Testis (tissue), 2 donors: ENCODE measurements at regions not wholly inside any gene's neighbourhood (a gene's known extent, or its start where the extent isn't known, plus 50 kb on each side); places are given as distances from the start of the nearest gene placed in this dataset.

Experiments used
- DNase-seq: peaks from one replicate; pipeline ENCODE4 v3.0.0-alpha.2; 2019
- H3K27ac ChIP-seq, 2 donors: fragments of 200-600 bp; sonication (generic); one replicate each; pipeline ENCODE4 v1.5.1; 2019
- H3K27me3 ChIP-seq: fragments of 200-600 bp; sonication (generic); one replicate; pipeline ENCODE4 v1.5.1; 2019
- H3K36me3 ChIP-seq: fragments of 200-600 bp; sonication (generic); one replicate; pipeline ENCODE4 v1.5.1; 2017; ENCODE audit warnings: low read depth; ENCODE audit errors: missing control alignments
- H3K4me1 ChIP-seq: fragments of 200-600 bp; sonication (generic); one replicate; pipeline ENCODE4 v1.5.1; 2019
- H3K4me3 ChIP-seq, 2 donors: fragments of 200-600 bp; sonication (generic); one replicate each; pipeline ENCODE4 v1.5.1; 2017 to 2019
- H3K9me3 ChIP-seq: fragments of 200-600 bp; sonication (generic); one replicate; pipeline ENCODE4 v1.5.1; 2017
- POLR2A ChIP-seq: fragments of 450-650 bp; IDR thresholded peaks from one replicate; pipeline ENCODE4 v1.6.1; 2017; ENCODE audit warnings: antibody characterized with exemption, mild to moderate bottlenecking, moderate library complexity
- WGBS, 2 donors: methylation state at CpG; one replicate each; pipeline ENCODE4 v1.1.5; 2018; 5-methylcytosine and 5-hydroxymethylcytosine counted together
- intact Hi-C: fragments of 100-400 bp; cut with DNase I; formaldehyde crosslinking; loops from one replicate; pipeline ENCODE4 v1.15.1; 2023; ENCODE audit warnings: low total_unique reads
- TF ChIP-seq, protein P1 (sequence below), 3 experiments: fragments of 450-650 bp in 2 of 3; fragments of 200-600 bp in 1 of 3; sonication (generic) in 1 of 3; IDR thresholded peaks; one replicate each; pipeline ENCODE4 v1.5.1; 2016 to 2019; ENCODE audit warnings: antibody characterized with exemption in 3 of 3, mild to moderate bottlenecking in 2 of 3, moderate library complexity in 1 of 3

DNA sequence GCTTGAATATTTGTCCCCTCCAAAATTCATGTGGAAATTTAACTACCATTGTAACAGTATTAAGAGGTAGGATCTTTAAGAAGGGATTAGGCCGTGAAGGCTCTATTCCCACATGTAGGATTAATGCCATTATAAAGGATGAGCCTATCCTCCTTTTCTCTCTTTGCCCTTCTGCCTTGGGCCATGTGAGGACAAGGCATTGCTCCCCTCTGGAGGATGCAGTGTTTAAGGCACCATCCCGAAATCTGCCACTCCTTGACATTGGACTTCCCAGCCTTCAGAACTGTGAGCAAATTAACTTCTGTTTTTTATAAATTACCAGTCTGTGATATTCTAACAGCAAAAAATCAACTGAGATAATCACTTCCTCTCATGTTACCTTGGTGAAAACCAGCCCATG, 124.4 kb downstream of the TOMM20 start:
- 94 to 96% methylated on average over 2 of the region's 2 CpGs for WGBS, 2 donors
- H3K27me3 ChIP-seq = no peaks in the 10 kb centered on the region
- DNase-seq = no peak

DNA sequence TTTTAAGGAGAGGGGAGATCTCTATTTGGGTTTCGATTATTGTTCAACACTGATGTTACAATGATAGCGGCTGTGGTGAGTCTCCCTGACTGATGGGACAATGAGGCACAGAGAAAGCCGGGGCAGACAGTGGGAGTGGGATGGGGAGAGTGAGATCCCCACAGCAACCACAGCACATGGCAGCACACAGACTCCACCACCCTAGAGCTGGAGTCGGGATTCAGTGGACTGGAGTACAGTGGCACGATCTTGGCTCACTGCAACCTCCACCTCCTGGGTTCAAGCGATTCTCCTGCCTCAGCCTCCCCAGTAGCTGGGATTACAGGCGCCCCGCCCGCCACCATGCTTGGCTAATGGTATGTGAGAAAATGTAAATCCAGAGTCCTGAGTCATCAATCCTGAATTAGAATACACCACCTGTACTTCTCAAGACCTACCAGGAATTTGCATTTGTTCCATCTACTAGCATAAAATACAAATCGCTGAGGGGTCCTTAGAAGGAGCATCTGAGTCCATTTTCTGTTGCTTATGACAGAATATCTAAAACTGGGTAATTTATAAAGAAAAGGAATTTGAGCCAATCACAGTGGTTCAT, 125.8 kb downstream of the TOMM20 start:
- TF ChIP-seq, protein P1, sequence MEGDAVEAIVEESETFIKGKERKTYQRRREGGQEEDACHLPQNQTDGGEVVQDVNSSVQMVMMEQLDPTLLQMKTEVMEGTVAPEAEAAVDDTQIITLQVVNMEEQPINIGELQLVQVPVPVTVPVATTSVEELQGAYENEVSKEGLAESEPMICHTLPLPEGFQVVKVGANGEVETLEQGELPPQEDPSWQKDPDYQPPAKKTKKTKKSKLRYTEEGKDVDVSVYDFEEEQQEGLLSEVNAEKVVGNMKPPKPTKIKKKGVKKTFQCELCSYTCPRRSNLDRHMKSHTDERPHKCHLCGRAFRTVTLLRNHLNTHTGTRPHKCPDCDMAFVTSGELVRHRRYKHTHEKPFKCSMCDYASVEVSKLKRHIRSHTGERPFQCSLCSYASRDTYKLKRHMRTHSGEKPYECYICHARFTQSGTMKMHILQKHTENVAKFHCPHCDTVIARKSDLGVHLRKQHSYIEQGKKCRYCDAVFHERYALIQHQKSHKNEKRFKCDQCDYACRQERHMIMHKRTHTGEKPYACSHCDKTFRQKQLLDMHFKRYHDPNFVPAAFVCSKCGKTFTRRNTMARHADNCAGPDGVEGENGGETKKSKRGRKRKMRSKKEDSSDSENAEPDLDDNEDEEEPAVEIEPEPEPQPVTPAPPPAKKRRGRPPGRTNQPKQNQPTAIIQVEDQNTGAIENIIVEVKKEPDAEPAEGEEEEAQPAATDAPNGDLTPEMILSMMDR (IDR thresholded peaks at IDR 0.05) = no peak
- no peak for TF ChIP-seq POLR2A
- WGBS, 2 donors = 96 to 97% methylated on average over 9 to 10 of the region's 10 CpGs
- intact Hi-C loops = no loop called here
- peaks cover 7% of the 10 kb centered on the region for H3K4me1 ChIP-seq
- DNase-seq = no peak
- H3K4me3 ChIP-seq = no peak overlapping the region
- H3K27ac ChIP-seq = no peak overlapping the region
- H3K27me3 ChIP-seq = no peaks in the 10 kb centered on the region
- H3K9me3 ChIP-seq = no peaks in the 10 kb centered on the region
- H3K36me3 ChIP-seq = no peaks in the 10 kb centered on the region

More for the DNA sequence above, 124.4 kb downstream of the TOMM20 start:
- Histone ChIP-seq H3K4me1 (no peaks in the 10 kb centered on the region), H3K27ac (no peak overlapping the region), H3K36me3 (no peaks in the 10 kb centered on the region), H3K4me3 (no peak overlapping the region), H3K9me3 (no peaks in the 10 kb centered on the region)
- no peak for TF ChIP-seq POLR2A
- TF ChIP-seq, protein P1 (IDR thresholded peaks at IDR 0.05) = no peak
- intact Hi-C loops = no loop called here

DNA sequence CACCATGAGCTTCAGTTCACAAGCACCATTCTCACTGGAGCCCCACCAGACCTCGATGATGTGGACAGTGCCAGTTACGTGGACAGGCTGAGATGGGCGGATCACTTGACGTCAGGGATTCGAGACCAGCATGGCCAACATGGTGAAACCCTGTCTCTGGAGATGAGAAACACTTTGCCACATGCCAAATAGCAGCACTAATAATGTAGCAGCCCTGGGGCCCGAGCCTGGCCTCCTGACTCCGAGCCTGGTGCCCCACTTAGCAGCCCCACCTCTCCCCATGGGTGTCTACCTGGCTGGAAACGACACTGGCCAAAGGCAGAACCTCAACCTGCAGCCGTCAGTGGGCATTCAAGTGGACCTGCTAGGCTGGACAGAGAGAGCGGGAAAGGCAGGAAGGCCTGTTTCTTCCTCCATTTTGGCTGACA, 129.1 kb downstream of the TOMM20 start:
- intact Hi-C loops = loop anchor here (10.0 kb wide), 1 partner anchor 505 kb away; no protein-coding TSS in a partner anchor
- Histone ChIP-seq H3K27me3 (no peaks in the 10 kb centered on the region), H3K36me3 (no peaks in the 10 kb centered on the region), H3K9me3 (no peaks in the 10 kb centered on the region), H3K4me3 (no peak overlapping the region), H3K27ac (no peak overlapping the region), H3K4me1 (peaks cover 18% of the 10 kb centered on the region)
- TF ChIP-seq, protein P1 (IDR thresholded peaks at IDR 0.05) = no peak
- no peak for TF ChIP-seq POLR2A
- DNase-seq = no peak
- 97 to 99% methylated on average over 8 to 10 of the region's 10 CpGs for WGBS, 2 donors

DNA sequence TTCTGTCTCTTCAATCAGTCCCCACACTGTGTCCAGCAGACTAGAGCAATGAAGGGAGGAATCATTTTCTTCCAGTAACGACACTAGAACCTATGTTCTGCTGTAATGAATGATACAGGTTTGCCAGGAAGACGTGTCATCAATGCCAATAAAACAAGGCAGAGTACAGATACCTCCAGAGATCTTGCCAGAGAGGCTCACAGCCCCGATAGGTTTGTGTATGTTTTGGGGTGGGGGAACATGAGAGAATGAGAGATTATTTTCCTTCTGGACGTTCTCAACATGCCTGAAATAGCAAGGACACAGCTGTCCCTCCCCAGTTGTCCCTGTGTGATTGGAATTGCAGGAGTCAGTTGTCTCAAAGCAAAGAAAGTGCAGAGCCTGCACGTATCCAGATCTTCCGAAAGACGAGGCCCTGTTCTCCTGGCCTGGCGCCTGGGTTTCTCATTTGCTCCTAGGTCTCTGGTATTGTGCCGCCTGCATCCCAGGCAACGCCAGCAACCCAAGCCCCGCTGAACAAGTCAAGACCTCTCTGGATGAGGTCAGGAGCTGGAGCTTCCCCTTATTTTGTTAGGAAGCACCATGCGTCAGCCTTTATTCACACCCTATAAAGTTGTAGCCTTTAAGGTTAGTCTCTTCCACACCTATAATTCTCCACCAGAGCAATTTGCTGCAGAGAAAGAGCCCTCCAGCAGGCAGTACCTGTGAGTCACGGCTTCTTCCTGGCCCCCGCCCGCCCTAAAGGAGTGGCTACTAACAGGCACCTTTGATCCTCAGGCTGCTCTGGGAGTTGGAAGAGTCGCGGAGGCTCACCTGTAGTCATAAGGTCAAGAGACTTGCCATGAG, 130.5 kb downstream of the TOMM20 start:
- peaks cover 18% of the 10 kb centered on the region for H3K4me1 ChIP-seq
- no peaks in the 10 kb centered on the region for H3K36me3 ChIP-seq
- DNase-seq = no peak
- no peak overlapping the region for H3K4me3 ChIP-seq
- intact Hi-C loops = loop anchor here (10.0 kb wide), 1 partner anchor 503 kb away; no protein-coding TSS in a partner anchor
- H3K27ac ChIP-seq = peak overlapping the region; percentile 53 to 85
- no peaks in the 10 kb centered on the region for H3K9me3 ChIP-seq
- no peak for TF ChIP-seq POLR2A
- TF ChIP-seq, protein P1 (IDR thresholded peaks at IDR 0.05) = no peak
- H3K27me3 ChIP-seq = no peaks in the 10 kb centered on the region
- WGBS, 2 donors = 67 to 73% methylated on average over 16 to 17 of the region's 17 CpGs
